Ishikawa (cell line): ENCODE measurements at regions not wholly inside any gene's neighbourhood (a gene's known extent, or its start where the extent isn't known, plus 50 kb on each side); places are given as distances from the start of the nearest gene placed in this dataset.

Experiments
- RAD21 ChIP-seq: IDR thresholded peaks from 2 replicates; pipeline ENCODE4 v1.6.1; 2012; ENCODE audit warnings: low read depth

GRCh38 chrX:91500499-91500898, 65.9 kb downstream of the PABPC5 start:
- TF ChIP-seq RAD21, result peak; percentile 25; the same call in 1 of the 2 replicates
